ENCODE measurements at regions not wholly inside any gene's neighbourhood (a gene's known extent, or its start where the extent isn't known, plus 50 kb on each side); places are given as distances from the start of the nearest gene placed in this dataset.

- DNase-seq = no peak
Observed at GRCh38 chr11:98800696-98801095, 220.1 kb upstream of the CNTN5 start.

DNA sequence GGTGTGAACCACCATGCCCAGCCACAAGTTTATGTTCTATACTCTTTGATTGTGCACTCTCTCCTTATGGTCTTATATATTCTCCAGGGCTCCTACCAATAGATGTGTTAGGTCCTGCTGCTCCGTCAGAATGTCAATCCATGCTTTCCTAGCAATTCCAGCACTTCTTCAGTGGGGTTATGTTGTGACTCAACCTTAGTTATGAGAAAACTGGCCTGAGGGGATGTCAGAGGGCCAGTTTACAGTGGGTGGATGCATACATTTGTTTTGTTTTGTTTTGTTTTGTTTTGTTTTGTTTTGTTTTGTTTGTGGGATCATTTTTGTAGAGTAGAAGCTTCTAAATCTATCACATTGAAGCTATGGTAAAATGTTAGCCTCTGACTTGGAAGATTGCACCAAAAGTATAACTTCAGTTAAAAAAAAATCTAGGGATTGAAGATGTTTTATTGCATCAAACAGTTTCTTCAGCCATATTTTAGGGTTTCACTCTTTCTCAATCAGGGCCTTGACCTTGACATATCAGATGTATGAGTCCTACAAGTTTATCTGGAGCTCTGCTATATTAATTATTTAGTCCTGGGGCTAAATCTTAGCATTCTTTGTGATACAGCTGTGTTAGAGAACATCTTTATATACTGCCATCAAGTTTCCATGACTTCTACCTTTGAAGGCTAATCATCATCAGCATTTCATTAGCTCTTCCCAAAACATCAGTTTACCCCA, 191.6 kb upstream of the CNTN5 start:
- DNase-seq = no peak

DNA sequence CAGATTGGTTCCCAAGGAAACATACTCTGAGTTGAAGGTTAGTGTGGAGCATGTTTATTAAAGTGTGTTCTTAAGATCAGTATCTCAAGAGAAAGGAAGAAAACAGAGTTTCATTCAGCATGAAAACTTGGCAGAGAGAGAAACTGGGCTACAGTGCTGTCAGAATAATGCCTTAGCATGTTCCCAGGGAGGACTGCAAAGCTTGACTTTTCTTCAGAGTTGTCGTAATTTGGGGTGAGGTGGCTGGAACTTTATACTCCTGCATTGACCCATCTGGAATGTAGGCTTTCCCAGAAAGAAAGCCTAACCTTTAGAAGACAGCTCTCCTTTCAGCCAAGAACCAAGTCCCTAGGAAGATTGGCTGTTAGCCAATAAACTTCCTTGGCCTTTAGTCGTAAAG, 190.8 kb upstream of the CNTN5 start:
- no peak for DNase-seq

- no peak for DNase-seq
Observed at GRCh38 chr11:98834776-98835175, 186.0 kb upstream of the CNTN5 start.

- DNase-seq = no peak
Observed at GRCh38 chr11:98835335-98835734, 185.4 kb upstream of the CNTN5 start.

GRCh38 chr11:98836156-98836555, 184.6 kb upstream of the CNTN5 start:
- no peak for DNase-seq

GRCh38 chr11:98842187-98842586, 178.6 kb upstream of the CNTN5 start:
- no peak for DNase-seq

- no peak for DNase-seq
Observed at GRCh38 chr11:98862169-98862568, 158.6 kb upstream of the CNTN5 start.

GRCh38 chr11:98871690-98872089, 149.1 kb upstream of the CNTN5 start:
- DNase-seq = no peak

DNA sequence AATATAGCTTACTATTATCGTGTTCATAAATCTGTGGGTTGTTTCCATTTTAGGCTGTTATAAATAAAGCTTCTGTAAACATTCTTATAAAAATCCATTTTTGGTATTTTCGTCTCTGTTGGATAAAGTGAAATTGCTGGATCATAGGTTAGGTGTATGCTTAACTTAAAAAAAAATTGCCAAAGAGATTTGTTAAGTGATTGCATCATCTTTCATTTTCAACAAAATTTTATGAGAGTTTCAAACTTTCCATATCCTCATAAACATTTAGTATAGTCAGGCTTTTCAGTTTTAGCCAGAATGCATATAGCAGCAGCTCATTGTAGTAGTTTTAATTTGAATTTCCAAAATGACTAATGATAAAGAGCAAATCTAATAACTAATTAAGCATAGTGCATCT, 146.7 kb upstream of the CNTN5 start:
- no peak for DNase-seq

- DNase-seq = no peak
Observed at GRCh38 chr11:98895936-98896335, 124.8 kb upstream of the CNTN5 start.

DNA sequence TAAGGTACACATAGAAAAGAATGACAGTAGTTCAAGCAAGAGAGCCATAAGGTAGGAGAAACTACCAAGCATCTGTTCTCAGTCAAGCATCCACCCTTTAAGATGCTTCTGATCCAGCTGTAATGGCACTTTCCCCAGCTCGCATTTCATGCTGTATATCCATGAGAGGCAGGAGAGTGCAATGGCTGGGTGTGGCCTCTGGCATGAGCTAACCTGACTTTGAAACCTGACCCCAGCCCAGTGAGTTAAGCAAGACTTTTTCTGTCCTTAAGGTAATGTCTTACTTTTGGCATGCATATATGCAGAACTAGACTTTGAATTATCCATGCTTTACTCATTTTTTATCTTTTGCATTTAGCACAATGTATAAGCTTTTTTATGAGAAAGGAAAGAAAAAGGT, 79.8 kb upstream of the CNTN5 start:
- no peak for DNase-seq

- DNase-seq = no peak
Observed at GRCh38 chr11:98944461-98944860, 76.3 kb upstream of the CNTN5 start.

DNA sequence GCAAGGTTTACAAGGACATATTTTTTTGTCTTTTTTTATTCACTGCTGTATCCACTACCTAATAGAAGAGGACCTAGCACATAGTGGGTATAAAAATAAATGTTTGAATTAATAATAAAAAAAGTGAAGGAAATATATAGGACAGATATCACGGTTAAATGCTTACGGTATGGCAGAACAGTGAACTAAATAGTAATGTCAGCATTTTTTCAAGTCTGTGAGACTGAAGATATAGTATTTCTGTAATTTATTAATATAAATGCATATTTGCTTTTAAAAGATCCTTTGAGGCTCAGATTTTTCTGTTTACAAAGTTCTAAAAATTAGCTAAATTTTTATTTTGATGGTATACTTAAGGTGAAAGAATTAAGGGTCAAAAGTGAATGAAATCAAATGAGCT, 68.6 kb upstream of the CNTN5 start:
- DNase-seq = no peak

- no peak for DNase-seq
Observed at GRCh38 chr11:98955551-98955950, 65.2 kb upstream of the CNTN5 start.

DNA sequence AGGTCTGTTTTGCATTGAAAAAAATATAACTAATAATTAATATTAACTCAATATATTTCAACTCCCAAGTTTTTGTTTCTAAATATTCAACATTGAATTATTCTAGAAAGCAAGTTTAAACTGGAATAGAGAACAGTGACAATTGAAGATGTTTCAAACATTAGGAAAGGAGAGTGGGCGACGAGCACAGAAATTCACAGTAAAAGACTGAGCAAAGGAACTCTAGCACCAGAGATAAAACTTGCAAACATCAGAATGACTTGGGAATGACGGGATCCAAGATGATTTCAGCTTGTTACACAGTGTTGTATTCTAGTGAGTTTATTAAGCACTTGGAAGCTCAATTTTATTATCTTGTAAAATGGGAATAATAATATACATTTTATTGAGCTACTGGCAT, 56.6 kb upstream of the CNTN5 start:
- DNase-seq = no peak

- no peak for DNase-seq
Observed at GRCh38 chr11:98965358-98965757, 55.4 kb upstream of the CNTN5 start.

DNA sequence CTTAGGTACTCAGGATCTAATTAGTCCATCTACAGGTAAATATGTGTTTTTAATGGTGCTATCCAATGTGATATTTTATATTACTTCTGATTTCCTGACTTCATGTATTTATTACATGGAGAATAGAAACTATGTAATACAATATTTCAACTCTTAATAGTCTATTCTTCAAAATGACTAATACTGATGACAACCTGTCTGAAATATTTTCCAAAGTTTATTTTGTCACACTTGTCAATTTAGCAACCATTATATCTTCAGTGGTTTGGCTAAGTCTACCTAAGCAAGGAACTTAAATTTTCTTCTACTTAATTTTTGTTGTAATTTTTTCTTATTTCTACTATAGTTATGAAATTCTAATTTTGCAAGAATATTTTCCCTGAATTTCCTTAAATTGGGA, 55.0 kb upstream of the CNTN5 start:
- no peak for DNase-seq

DNA sequence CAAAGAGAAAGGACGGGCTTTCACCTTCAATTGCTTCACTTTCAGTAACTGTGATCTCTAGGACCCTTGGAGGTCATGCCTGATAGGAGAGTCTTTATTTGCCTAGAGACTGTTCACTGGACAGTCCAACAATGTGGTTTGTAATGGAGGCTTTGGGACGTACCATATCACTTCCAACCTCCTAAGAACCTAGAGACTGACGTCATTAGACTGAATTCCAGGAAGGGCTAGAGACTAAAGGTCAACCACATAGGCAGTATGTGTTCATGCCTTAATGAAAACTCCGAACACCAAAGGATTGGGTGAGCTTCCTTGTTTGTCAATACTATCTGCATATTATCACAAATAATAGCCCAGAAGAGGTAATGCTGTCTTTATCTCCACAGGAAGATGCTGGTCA, 53.7 kb upstream of the CNTN5 start:
- no peak for DNase-seq

Measured in KG1 (cell line).